MCF 10A (cell line): ENCODE measurements at regions not wholly inside any gene's neighbourhood (a gene's known extent, or its start where the extent isn't known, plus 50 kb on each side); places are given as distances from the start of the nearest gene placed in this dataset.

Source experiments
- BruUV-seq: library from RNA; stranded (reverse); fragments of 400-500 nt; replicated peaks from 2 replicates; lab custom pipeline; 2021; lab: Mats Ljungman, UMichigan
- CTCF ChIA-PET: fragments of 300-600 bp; sonication (Branson Sonifier 250); formaldehyde crosslinking; extraction: SDS; loops from one replicate; lab custom pipeline; 2021; ENCODE audit warnings: antibody characterized with exemption, inconsistent platforms; lab: Yijun Ruan, JAX
- POLR2A ChIA-PET: fragments of 300-600, 350-650 bp; sonication (Branson Sonifier 250); formaldehyde crosslinking; extraction: SDS; loops from one replicate; lab custom pipeline; 2020; ENCODE audit warnings: antibody characterized with exemption, inconsistent platforms; lab: Yijun Ruan, JAX
- DNase-seq: peaks from one replicate; pipeline ENCODE4 v3.0.0-alpha.2; 2018; ENCODE audit not compliant: unreplicated experiment
- H3K27ac Mint-ChIP-seq: one replicate; pipeline ENCODE4 v1.8.0; 2022; ENCODE audit warnings: mild to moderate bottlenecking, low read depth, mixed read lengths; ENCODE audit not compliant: unreplicated experiment
- H3K27me3 Mint-ChIP-seq: one replicate; pipeline ENCODE4 v1.8.0; 2022; ENCODE audit warnings: mixed read lengths; ENCODE audit not compliant: insufficient read depth, unreplicated experiment
- H3K36me3 Mint-ChIP-seq: one replicate; pipeline ENCODE4 v1.8.0; 2022; ENCODE audit warnings: mild to moderate bottlenecking, moderate library complexity, mixed read lengths; ENCODE audit not compliant: insufficient read depth, unreplicated experiment
- H3K4me1 Mint-ChIP-seq: one replicate; pipeline ENCODE4 v1.8.0; 2022; ENCODE audit warnings: mixed read lengths; ENCODE audit not compliant: insufficient read depth, unreplicated experiment
- H3K4me3 Mint-ChIP-seq: one replicate; pipeline ENCODE4 v1.8.0; 2022; ENCODE audit warnings: mild to moderate bottlenecking, moderate library complexity, mixed read lengths; ENCODE audit not compliant: unreplicated experiment
- H3K9me3 Mint-ChIP-seq: one replicate; pipeline ENCODE4 v1.8.0; 2022; ENCODE audit warnings: mixed read lengths; ENCODE audit not compliant: unreplicated experiment
- intact Hi-C: fragments of 100-400 bp; cut with micrococcal nuclease; formaldehyde crosslinking; loops from 2 replicates; pipeline ENCODE4 v1.14.1; 2022
- TF ChIP-seq, protein P1 (sequence below): fragments of 200-600 bp; IDR thresholded peaks from one replicate; pipeline ENCODE4 v1.8.0; 2022; ENCODE audit warnings: antibody characterized with exemption, mild to moderate bottlenecking; ENCODE audit not compliant: unreplicated experiment

DNA sequence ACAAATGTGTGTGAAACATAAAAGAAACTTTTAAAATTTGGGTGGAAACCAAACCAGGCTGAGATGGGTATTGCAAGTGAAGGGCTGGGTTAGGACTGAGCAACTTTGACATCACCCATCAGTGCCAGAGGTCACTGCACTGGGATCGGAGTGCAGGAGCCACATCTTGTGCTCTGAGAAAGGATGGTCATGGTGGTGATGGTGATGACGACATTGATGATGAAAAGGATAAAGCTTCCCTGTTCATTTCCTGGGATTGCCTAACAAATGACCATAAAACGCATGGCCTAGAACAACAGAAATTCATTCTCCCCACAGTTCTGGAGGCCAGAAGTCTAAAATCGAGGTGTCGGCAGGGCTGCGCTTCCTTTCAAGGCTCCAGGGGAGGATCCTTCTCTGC is 324.0 kb downstream of the MAF start:
- no peak overlapping the region for H3K27ac Mint-ChIP-seq
- no TSS peak for BruUV-seq
- H3K36me3 Mint-ChIP-seq: no peaks in the 10 kb centered on the region
- ChIA-PET POLR2A (no interaction called here), CTCF (interaction anchor here (0.6 kb wide), 1 partner anchor 74 kb away, joined by 3 read pairs; no protein-coding TSS in a partner anchor)
- H3K4me3 Mint-ChIP-seq: no peak overlapping the region
- H3K27me3 Mint-ChIP-seq: peaks cover 42% of the 10 kb centered on the region
- TF ChIP-seq, protein P1, sequence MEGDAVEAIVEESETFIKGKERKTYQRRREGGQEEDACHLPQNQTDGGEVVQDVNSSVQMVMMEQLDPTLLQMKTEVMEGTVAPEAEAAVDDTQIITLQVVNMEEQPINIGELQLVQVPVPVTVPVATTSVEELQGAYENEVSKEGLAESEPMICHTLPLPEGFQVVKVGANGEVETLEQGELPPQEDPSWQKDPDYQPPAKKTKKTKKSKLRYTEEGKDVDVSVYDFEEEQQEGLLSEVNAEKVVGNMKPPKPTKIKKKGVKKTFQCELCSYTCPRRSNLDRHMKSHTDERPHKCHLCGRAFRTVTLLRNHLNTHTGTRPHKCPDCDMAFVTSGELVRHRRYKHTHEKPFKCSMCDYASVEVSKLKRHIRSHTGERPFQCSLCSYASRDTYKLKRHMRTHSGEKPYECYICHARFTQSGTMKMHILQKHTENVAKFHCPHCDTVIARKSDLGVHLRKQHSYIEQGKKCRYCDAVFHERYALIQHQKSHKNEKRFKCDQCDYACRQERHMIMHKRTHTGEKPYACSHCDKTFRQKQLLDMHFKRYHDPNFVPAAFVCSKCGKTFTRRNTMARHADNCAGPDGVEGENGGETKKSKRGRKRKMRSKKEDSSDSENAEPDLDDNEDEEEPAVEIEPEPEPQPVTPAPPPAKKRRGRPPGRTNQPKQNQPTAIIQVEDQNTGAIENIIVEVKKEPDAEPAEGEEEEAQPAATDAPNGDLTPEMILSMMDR: no peak
- H3K4me1 Mint-ChIP-seq: no peaks in the 10 kb centered on the region
- no peaks in the 10 kb centered on the region for H3K9me3 Mint-ChIP-seq
- intact Hi-C loops: no loop called here
- DNase-seq: no peak

DNA sequence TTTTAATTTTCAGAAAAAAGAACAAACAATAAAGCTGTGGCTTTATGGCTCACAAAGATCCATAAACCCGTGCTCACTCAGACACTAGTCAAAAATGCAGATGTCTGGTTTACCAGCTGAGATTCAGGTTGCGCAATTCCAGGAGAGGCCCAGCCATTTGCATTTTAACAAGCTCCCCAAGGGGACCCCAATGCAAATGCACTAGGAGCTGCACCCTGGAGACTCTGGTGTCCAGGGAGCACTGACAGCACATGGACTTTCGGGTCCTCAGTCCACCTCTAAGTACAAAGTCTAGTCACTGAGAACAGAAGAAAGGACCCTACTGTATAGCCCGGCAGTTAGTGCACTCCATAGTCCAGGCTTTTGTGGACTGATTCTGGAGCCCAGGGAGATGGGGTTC is 326.3 kb downstream of the MAF start:
- Mint-ChIP-seq H3K4me1 (no peaks in the 10 kb centered on the region), H3K4me3 (no peak overlapping the region), H3K27ac (no peak overlapping the region), H3K9me3 (no peaks in the 10 kb centered on the region), H3K36me3 (no peaks in the 10 kb centered on the region), H3K27me3 (peaks cover 20% of the 10 kb centered on the region)
- no peak for DNase-seq
- POLR2A ChIA-PET: interaction anchor here (1.0 kb wide), 1 partner anchor 8 kb away, joined by 3 read pairs; no protein-coding TSS in a partner anchor
- CTCF ChIA-PET: interaction anchor here (0.6 kb wide), 1 partner anchor 46 kb away, joined by 3 read pairs; no protein-coding TSS in a partner anchor
- TF ChIP-seq, protein P1: no peak
- intact Hi-C loops: no loop called here
- BruUV-seq: no TSS peak

DNA sequence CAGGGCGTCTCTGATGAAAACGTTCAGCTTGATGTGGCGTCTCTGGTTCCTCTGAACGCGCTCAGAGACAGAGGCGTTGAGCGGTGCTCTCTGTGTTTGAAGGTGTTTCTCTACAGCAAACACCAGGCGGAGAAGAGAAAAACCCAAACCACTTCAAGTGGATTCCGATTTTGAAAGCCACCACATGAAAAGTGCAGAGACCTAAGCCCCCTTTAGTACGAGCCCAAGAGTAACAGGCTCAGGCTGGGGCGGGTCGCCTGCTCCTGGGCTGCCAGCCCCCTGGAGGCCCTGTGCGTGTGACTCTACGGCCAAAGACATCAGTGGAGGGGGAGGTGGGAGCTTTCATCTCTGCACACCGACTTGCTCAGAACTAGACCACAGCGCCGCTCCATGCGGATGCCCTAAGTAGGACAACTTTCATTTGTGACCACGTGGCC is 328.4 kb downstream of the MAF start:
- Mint-ChIP-seq H3K27ac (no peak overlapping the region), H3K4me1 (no peaks in the 10 kb centered on the region), H3K36me3 (no peaks in the 10 kb centered on the region), H3K9me3 (no peaks in the 10 kb centered on the region), H3K4me3 (no peak overlapping the region), H3K27me3 (peaks cover 11% of the 10 kb centered on the region)
- no TSS peak for BruUV-seq
- ChIA-PET CTCF (no interaction called here), POLR2A (no interaction called here)
- DNase-seq: no peak
- TF ChIP-seq, protein P1: no peak
- intact Hi-C loops: no loop called here

DNA sequence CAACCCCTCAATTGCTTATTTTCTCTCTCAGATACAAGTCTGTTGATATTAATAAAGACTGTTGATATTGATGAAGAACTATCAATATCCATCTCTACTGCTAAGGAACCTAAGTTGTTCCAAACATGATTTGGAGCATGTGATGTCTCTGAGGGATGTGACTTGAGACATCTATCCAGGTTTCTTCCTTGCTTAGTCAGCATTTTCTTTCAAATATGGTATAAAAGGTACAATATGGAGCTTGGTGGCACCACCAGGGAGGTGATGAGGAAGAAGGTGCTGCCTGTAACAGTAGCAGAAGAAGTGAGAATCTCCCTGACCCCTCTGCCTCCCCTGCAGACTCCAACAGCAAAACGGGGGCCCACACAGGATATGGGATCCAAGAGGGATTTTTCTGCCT is 329.0 kb downstream of the MAF start:
- TF ChIP-seq, protein P1: no peak

More for the DNA sequence above, 329.0 kb downstream of the MAF start:
- POLR2A ChIA-PET: interaction anchor here (0.6 kb wide), 1 partner anchor 83 kb away, joined by 3 read pairs; no protein-coding TSS in a partner anchor
- DNase-seq: no peak
- no peaks in the 10 kb centered on the region for H3K9me3 Mint-ChIP-seq
- peaks cover 11% of the 10 kb centered on the region for H3K27me3 Mint-ChIP-seq
- no peaks in the 10 kb centered on the region for H3K36me3 Mint-ChIP-seq
- CTCF ChIA-PET: no interaction called here
- no TSS peak for BruUV-seq
- intact Hi-C loops: no loop called here
- H3K4me1 Mint-ChIP-seq: no peaks in the 10 kb centered on the region
- H3K27ac Mint-ChIP-seq: no peak overlapping the region
- H3K4me3 Mint-ChIP-seq: no peak overlapping the region
